Natural killer cell (primary cell): ENCODE measurements at regions not wholly inside any gene's neighbourhood (a gene's known extent, or its start where the extent isn't known, plus 50 kb on each side); places are given as distances from the start of the nearest gene placed in this dataset.

Source experiments
- ATAC-seq, 3 donors: fragments of 150-1000 bp in 2 of 3; fragments of 200-7000 bp in 1 of 3; cut with Tn5 transposase; 1 replicate in 1 of 3; 2 replicates in 2 of 3; pipeline ENCODE4 v1.10.0; 2021; ENCODE audit warnings: mild to moderate bottlenecking in 2 of 3, moderate library complexity in 2 of 3
- DNase-seq, 2 donors: peaks; one replicate each; pipeline versions ENCODE4 v3.0.0 to v3.0.0-alpha.2; 2013 to 2021; ENCODE audit warnings: mixed read lengths in 1 of 2
- H3K27ac ChIP-seq: one replicate; pipeline ENCODE4 v1.5.1; 2013; ENCODE audit warnings: mild to moderate bottlenecking, low read length
- H3K27me3 ChIP-seq: one replicate; pipeline ENCODE4 v1.6.1; 2013; ENCODE audit warnings: low read length; ENCODE audit not compliant: control insufficient read depth, insufficient read depth
- H3K36me3 ChIP-seq: one replicate; pipeline ENCODE4 v1.6.1; 2013; ENCODE audit warnings: low read length; ENCODE audit not compliant: control insufficient read depth, insufficient read depth
- H3K4me1 ChIP-seq: one replicate; pipeline ENCODE4 v1.6.1; 2013; ENCODE audit warnings: low read length; ENCODE audit not compliant: control insufficient read depth, insufficient read depth
- H3K4me3 ChIP-seq: one replicate; pipeline ENCODE4 v1.5.1; 2013; ENCODE audit warnings: low read length
- H3K9me3 ChIP-seq: one replicate; pipeline ENCODE4 v1.6.1; 2013; ENCODE audit warnings: low read length; ENCODE audit not compliant: control insufficient read depth, insufficient read depth
- H3K27ac Mint-ChIP-seq, 2 donors: one replicate each; pipeline ENCODE4 v1.8.0; 2022; ENCODE audit warnings: mild to moderate bottlenecking in 2 of 2, mixed read lengths in 2 of 2, moderate library complexity in 1 of 2
- H3K27me3 Mint-ChIP-seq, 2 donors: one replicate each; pipeline ENCODE4 v1.8.0; 2022; ENCODE audit warnings: low read depth in 2 of 2, mixed read lengths in 2 of 2
- H3K36me3 Mint-ChIP-seq: one replicate; pipeline ENCODE4 v1.8.0; 2022; ENCODE audit warnings: mixed read lengths
- H3K4me1 Mint-ChIP-seq, 2 donors: one replicate each; pipeline ENCODE4 v1.8.0; 2022; ENCODE audit warnings: mixed read lengths in 2 of 2
- H3K4me3 Mint-ChIP-seq: one replicate; pipeline ENCODE4 v1.8.0; 2022; ENCODE audit warnings: mild to moderate bottlenecking, moderate library complexity, mixed read lengths
- H3K9me3 Mint-ChIP-seq, 2 donors: one replicate each; pipeline ENCODE4 v1.8.0; 2022; ENCODE audit warnings: mixed read lengths in 2 of 2
- WGBS: methylation state at CpG from one replicate; pipeline ENCODE4 v1.1.7; 2013; ENCODE audit warnings: missing lambda C conversion rate; ENCODE audit not compliant: insufficient coverage; 5-methylcytosine and 5-hydroxymethylcytosine counted together
- intact Hi-C: fragments of 100-400 bp; cut with micrococcal nuclease; formaldehyde crosslinking; loops from one replicate; pipeline ENCODE4 v1.14.2; 2022
- TF ChIP-seq, protein P1 (sequence below): fragments of 200-600 bp; IDR thresholded peaks from one replicate; pipeline ENCODE4 v1.8.0; 2022; ENCODE audit warnings: antibody characterized with exemption

DNA sequence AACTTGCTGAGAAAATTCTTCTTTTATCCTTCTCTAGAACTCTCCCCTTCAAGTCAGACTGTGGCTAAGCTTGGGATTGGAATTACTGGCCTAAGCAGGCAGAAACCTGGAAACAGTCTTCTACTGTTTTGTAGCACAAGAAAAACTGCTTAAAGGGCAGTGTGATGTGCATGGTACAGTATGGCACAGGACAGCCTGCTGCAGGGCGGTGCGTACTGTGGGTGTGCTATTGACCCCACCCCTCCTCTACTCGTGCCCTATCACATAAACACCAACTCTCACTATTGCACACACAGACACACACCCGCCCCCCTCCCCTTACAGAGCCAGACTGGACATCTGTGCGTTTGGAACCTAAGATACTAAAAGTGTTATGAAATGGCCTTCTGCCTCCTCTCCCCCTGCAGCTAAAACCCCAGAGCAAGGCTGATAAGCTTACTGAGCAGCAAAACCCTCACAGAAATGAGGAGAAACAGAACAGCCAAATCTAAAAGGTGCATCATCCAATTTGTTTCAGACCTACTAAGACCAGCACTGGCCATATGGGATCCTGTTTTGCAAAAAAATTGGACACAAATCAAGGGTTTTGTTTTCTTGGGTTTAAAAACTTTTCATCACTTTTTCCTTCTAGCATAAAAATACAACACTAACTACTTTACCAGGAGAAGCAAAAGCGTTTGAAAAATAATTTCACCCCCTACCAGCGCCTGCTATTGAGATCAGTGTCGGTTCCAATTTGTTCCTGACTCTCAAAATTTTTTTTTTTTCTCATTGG, 355.8 kb upstream of the LYPLAL1 start:
- Histone ChIP-seq H3K4me1 (no peaks in the 10 kb centered on the region), H3K4me3 (no peak overlapping the region), H3K27ac (no peak overlapping the region), H3K9me3 (no peaks in the 10 kb centered on the region), H3K27me3 (no peaks in the 10 kb centered on the region), H3K36me3 (no peaks in the 10 kb centered on the region)
- WGBS, result 79% methylated on average over 8 of the region's 8 CpGs
- peaks cover 9 to 13% of the 10 kb centered on the region in 2 donors for H3K9me3 Mint-ChIP-seq
- no peaks in the 10 kb centered on the region for H3K27me3 Mint-ChIP-seq
- intact Hi-C loops, result no loop called here
- H3K27ac Mint-ChIP-seq, result no peak overlapping the region
- H3K36me3 Mint-ChIP-seq, result peaks cover 8% of the 10 kb centered on the region
- TF ChIP-seq, protein P1, sequence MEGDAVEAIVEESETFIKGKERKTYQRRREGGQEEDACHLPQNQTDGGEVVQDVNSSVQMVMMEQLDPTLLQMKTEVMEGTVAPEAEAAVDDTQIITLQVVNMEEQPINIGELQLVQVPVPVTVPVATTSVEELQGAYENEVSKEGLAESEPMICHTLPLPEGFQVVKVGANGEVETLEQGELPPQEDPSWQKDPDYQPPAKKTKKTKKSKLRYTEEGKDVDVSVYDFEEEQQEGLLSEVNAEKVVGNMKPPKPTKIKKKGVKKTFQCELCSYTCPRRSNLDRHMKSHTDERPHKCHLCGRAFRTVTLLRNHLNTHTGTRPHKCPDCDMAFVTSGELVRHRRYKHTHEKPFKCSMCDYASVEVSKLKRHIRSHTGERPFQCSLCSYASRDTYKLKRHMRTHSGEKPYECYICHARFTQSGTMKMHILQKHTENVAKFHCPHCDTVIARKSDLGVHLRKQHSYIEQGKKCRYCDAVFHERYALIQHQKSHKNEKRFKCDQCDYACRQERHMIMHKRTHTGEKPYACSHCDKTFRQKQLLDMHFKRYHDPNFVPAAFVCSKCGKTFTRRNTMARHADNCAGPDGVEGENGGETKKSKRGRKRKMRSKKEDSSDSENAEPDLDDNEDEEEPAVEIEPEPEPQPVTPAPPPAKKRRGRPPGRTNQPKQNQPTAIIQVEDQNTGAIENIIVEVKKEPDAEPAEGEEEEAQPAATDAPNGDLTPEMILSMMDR, result no peak
- no peak overlapping the region for H3K4me3 Mint-ChIP-seq
- H3K4me1 Mint-ChIP-seq, result no peaks in the 10 kb centered on the region
- DNase-seq, result no peak
- no peak for ATAC-seq

DNA sequence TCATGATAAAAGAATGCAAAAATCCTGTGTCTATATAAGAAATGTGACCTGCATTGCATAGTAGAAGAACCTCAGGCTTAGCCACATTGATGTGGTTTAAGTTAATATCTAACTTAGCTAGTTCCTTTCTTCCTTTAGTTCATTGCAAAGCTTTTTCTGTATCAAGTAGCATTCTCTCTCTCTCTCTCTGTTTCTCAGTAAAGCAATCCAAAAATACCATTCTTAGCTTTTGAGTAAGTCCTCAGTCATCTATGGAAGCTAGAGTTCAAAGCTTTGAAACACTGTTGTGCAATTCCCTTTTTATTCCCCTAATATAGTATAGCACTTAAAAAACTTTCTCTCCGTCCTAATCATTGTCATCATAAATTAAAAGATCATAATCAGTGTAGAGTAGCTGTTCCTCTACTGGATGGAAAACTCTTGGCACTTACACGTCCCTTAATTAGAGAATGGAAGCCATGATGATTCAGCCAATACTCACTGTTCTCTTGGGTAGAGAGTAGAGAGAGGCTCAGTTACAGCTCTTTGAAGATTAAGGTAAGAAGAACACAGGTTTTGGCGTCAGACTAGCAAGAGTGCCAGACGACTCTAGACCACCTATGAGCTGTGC, 350.3 kb upstream of the LYPLAL1 start:
- Mint-ChIP-seq H3K4me3 (no peak overlapping the region), H3K9me3 (peaks cover 13 to 26% of the 10 kb centered on the region in 2 donors), H3K4me1 (no peaks in the 10 kb centered on the region), H3K27me3 (no peaks in the 10 kb centered on the region), H3K27ac (no peak overlapping the region), H3K36me3 (peaks cover 7% of the 10 kb centered on the region)
- 80% methylated on average over 3 of the region's 4 CpGs for WGBS
- H3K27me3 ChIP-seq, result no peaks in the 10 kb centered on the region
- no peak overlapping the region for H3K4me3 ChIP-seq
- no peaks in the 10 kb centered on the region for H3K9me3 ChIP-seq
- H3K27ac ChIP-seq, result no peak overlapping the region
- TF ChIP-seq, protein P1, result no peak
- no peaks in the 10 kb centered on the region for H3K36me3 ChIP-seq
- ATAC-seq (no peak), DNase-seq (no peak)
- intact Hi-C loops, result no loop called here
- H3K4me1 ChIP-seq, result no peaks in the 10 kb centered on the region

DNA sequence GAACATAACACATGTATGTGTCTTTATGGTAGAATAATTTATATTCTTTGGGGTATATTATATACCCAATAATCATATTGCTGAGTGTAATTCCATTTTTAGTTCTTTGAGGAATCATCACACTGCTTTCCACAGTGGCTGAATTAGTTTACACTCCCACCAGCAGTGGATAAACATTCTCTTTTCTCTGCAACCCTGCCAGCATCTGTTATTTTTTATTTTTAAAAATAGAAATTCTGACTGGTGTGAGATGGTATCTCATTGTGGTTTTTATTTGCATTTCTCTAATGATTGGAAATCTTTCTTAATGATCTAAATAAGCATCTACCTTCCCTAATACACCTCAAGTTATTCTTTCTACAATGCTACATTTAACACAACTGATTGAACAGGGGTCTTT, 346.2 kb upstream of the LYPLAL1 start:
- Mint-ChIP-seq H3K36me3 (no peaks in the 10 kb centered on the region), H3K27ac (no peak overlapping the region), H3K4me3 (no peak overlapping the region), H3K4me1 (no peaks in the 10 kb centered on the region), H3K9me3 (peaks cover 13 to 18% of the 10 kb centered on the region in 2 donors), H3K27me3 (no peaks in the 10 kb centered on the region)
- Histone ChIP-seq H3K27me3 (no peaks in the 10 kb centered on the region), H3K4me1 (no peaks in the 10 kb centered on the region), H3K4me3 (no peak overlapping the region), H3K9me3 (no peaks in the 10 kb centered on the region), H3K36me3 (no peaks in the 10 kb centered on the region), H3K27ac (no peak overlapping the region)
- intact Hi-C loops, result no loop called here
- DNase-seq, result no peak
- no peak for ATAC-seq
- TF ChIP-seq, protein P1, result no peak
